Neuronal stem cell (in vitro differentiated cells): ENCODE measurements at regions not wholly inside any gene's neighbourhood (a gene's known extent, or its start where the extent isn't known, plus 50 kb on each side); places are given as distances from the start of the nearest gene placed in this dataset.

Experiments
- DNase-seq: peaks from one replicate; pipeline ENCODE4 v3.0.0-alpha.2; 2013; ENCODE audit warnings: low spot score
- H2AFZ ChIP-seq: one replicate; pipeline ENCODE4 v1.6.1; 2013; ENCODE audit warnings: mild to moderate bottlenecking, low read length, inconsistent platforms
- H2AK5ac ChIP-seq: 2 replicates; pipeline ENCODE4 v1.6.1; 2013; ENCODE audit warnings: low read depth, mild to moderate bottlenecking, inconsistent platforms, low read length, moderate library complexity, mixed read lengths
- H2BK120ac ChIP-seq: 2 replicates; pipeline ENCODE4 v1.6.1; 2013; ENCODE audit warnings: low read depth, mild to moderate bottlenecking, inconsistent platforms, low read length, moderate library complexity, mixed read lengths
- H2BK12ac ChIP-seq: one replicate; pipeline ENCODE4 v1.6.1; 2013; ENCODE audit warnings: low read length, inconsistent platforms
- H2BK15ac ChIP-seq: 2 replicates; pipeline ENCODE4 v1.6.1; 2013; ENCODE audit warnings: mild to moderate bottlenecking, low read length, inconsistent platforms, mixed read lengths
- H2BK5ac ChIP-seq: one replicate; pipeline ENCODE4 v1.6.1; 2013; ENCODE audit warnings: inconsistent platforms, mild to moderate bottlenecking, low read length, moderate library complexity
- H3K14ac ChIP-seq: one replicate; pipeline ENCODE4 v1.6.1; 2013; ENCODE audit warnings: low read length, inconsistent platforms
- H3K18ac ChIP-seq: 2 replicates; pipeline ENCODE4 v1.6.1; 2013; ENCODE audit warnings: low read length, inconsistent platforms
- H3K23ac ChIP-seq: 2 replicates; pipeline ENCODE4 v1.6.1; 2013; ENCODE audit warnings: low read depth, mild to moderate bottlenecking, mixed read lengths, low read length, inconsistent platforms; ENCODE audit not compliant: poor library complexity
- H3K27ac ChIP-seq: replicated peaks from 3 replicates; pipeline ENCODE4 v1.5.1; 2013; ENCODE audit warnings: low read length, inconsistent platforms
- H3K27me3 ChIP-seq, 3 experiments: 2 replicates each; pipeline ENCODE4 v1.6.1; 2013; ENCODE audit warnings: low read length in 3 of 3, mild to moderate bottlenecking in 2 of 3, inconsistent platforms in 1 of 3, low read depth in 1 of 3, mixed read lengths in 1 of 3, moderate library complexity in 1 of 3; ENCODE audit not compliant: control insufficient read depth in 3 of 3, insufficient read depth in 3 of 3
- H3K36me3 ChIP-seq, 2 donors: replicated peaks in 1 of 2; 2 replicates each; pipeline ENCODE4 v1.6.1; 2013; ENCODE audit warnings: low read length in 2 of 2; ENCODE audit not compliant: control insufficient read depth in 2 of 2, insufficient read depth in 2 of 2
- H3K4ac ChIP-seq: 2 replicates; pipeline ENCODE4 v1.6.1; 2013; ENCODE audit warnings: inconsistent platforms, mild to moderate bottlenecking, low read length, moderate library complexity
- H3K4me1 ChIP-seq, 2 donors: 1 replicate in 1 of 2; 2 replicates in 1 of 2; pipeline ENCODE4 v1.6.1; 2013; ENCODE audit warnings: low read length in 2 of 2, low read depth in 1 of 2; ENCODE audit not compliant: control insufficient read depth in 2 of 2, insufficient read depth in 1 of 2
- H3K4me2 ChIP-seq: one replicate; pipeline ENCODE4 v1.6.1; 2013; ENCODE audit warnings: mild to moderate bottlenecking, low read length, inconsistent platforms; ENCODE audit not compliant: insufficient read depth, poor library complexity, severe bottlenecking
- H3K4me3 ChIP-seq, 2 donors: 2 replicates each; pipeline ENCODE4 v1.5.1; 2013; ENCODE audit warnings: low read length in 2 of 2, mild to moderate bottlenecking in 2 of 2, inconsistent platforms in 1 of 2, moderate library complexity in 1 of 2
- H3K79me1 ChIP-seq: one replicate; pipeline ENCODE4 v1.6.1; 2013; ENCODE audit warnings: low read depth, mild to moderate bottlenecking, inconsistent platforms, low read length, moderate library complexity
- H3K9ac ChIP-seq: one replicate; pipeline ENCODE4 v1.6.1; 2013; ENCODE audit warnings: mild to moderate bottlenecking, low read depth, low read length, inconsistent platforms; ENCODE audit not compliant: poor library complexity
- H3K9me3 ChIP-seq, 2 donors: replicated peaks in 1 of 2; 2 replicates each; pipeline versions ENCODE3 to v1.6.1; 2013; ENCODE audit warnings: low read length in 2 of 2, mild to moderate bottlenecking in 2 of 2, inconsistent platforms in 1 of 2, low read depth in 1 of 2, mixed read lengths in 1 of 2, moderate library complexity in 1 of 2; ENCODE audit not compliant: control insufficient read depth in 2 of 2, insufficient read depth in 1 of 2
- H4K8ac ChIP-seq: one replicate; pipeline ENCODE4 v1.6.1; 2013; ENCODE audit warnings: low read depth, mild to moderate bottlenecking, inconsistent platforms, low read length, moderate library complexity
- H4K91ac ChIP-seq: one replicate; pipeline ENCODE4 v1.6.1; 2013; ENCODE audit warnings: low read length, low read depth, mild to moderate bottlenecking, inconsistent platforms; ENCODE audit not compliant: poor library complexity
- WGBS, 2 donors: extraction: QIAGEN DNeasy Blood & Tissue Kit; methylation state at CpG; one replicate each; pipeline ENCODE4 v1.1.7; 2013; ENCODE audit warnings: missing lambda C conversion rate in 2 of 2, mixed read lengths in 1 of 2; ENCODE audit not compliant: insufficient read length in 2 of 2, insufficient replicate concordance in 1 of 2; ENCODE audit errors: extremely low coverage in 2 of 2; 5-methylcytosine and 5-hydroxymethylcytosine counted together

DNA sequence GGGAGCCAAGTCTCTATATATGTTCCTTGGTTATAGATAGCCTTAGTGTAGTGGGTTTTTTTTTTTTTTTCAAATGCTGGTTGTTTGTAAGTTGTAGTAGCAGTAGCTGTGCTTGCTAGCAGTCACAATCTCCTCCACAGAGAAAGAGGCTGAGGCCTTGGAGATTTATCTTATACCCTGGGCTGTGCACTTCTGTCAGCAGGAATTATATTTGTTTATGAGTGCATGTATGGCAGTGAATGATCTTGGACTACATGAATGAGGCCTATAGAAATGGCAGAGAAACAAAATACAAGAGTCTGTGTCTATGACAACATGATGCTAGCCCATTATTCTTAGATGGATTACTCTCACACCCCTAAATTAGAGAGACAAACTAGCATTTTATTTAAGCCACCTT lies 1674.2 kb upstream of the ADGRL3 start:
- Histone ChIP-seq H3K36me3 (no peaks in the 10 kb centered on the region), H4K8ac (no peak overlapping the region), H2AFZ (no peak overlapping the region), H3K27me3 (no peaks in the 10 kb centered on the region), H3K9me3 (no peaks in the 10 kb centered on the region), H3K4me1 (peaks cover 0 to 2% of the 10 kb centered on the region in 2 donors), H3K23ac (no peak overlapping the region), H3K14ac (no peak overlapping the region), H3K4ac (no peak overlapping the region), H2BK5ac (no peak overlapping the region), H3K4me3 (no peak overlapping the region), H2BK120ac (no peak overlapping the region), H2BK15ac (no peak overlapping the region), H2AK5ac (no peak overlapping the region), H3K4me2 (no peak overlapping the region), H4K91ac (no peak overlapping the region), H3K27ac (no peak overlapping the region), H2BK12ac (no peak overlapping the region), H3K79me1 (no peaks in the 10 kb centered on the region), H3K18ac (no peak overlapping the region), H3K9ac (no peak overlapping the region)
- no peak for DNase-seq

DNA sequence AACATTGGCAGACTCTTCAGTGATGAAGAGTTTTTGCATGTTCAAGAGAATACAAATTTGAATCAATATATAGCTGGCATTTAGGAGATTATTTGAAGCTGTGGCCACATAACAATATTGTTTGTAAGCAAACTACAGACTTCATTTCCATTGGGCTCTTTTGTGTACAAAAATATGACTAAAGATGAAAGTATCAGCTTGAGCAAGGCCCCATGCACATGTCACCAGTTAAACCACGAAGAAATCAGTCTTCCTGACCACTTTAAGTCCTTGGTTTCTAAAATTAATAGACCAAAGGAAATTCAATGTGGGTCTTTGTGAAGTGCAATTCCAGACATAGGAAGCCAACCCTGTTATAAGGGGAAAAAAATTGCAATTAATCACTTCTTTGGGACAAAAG lies 1664.6 kb upstream of the ADGRL3 start:
- no peak overlapping the region for H2BK12ac ChIP-seq
- H2AFZ ChIP-seq = no peak overlapping the region
- H3K27me3 ChIP-seq = no peaks in the 10 kb centered on the region
- no peaks in the 10 kb centered on the region for H3K36me3 ChIP-seq
- no peak overlapping the region for H3K4me2 ChIP-seq
- H3K14ac ChIP-seq = no peak overlapping the region
- H3K79me1 ChIP-seq = no peaks in the 10 kb centered on the region
- no peak overlapping the region for H2BK15ac ChIP-seq
- no peak overlapping the region for H3K4ac ChIP-seq
- H3K23ac ChIP-seq = no peak overlapping the region
- H4K91ac ChIP-seq = no peak overlapping the region
- no peak for DNase-seq
- no peak overlapping the region for H4K8ac ChIP-seq
- H3K9ac ChIP-seq = no peak overlapping the region
- H2BK5ac ChIP-seq = no peak overlapping the region
- H3K4me3 ChIP-seq = no peak overlapping the region
- H3K18ac ChIP-seq = no peak overlapping the region
- H3K9me3 ChIP-seq = no peaks in the 10 kb centered on the region
- no peak overlapping the region for H2AK5ac ChIP-seq
- H3K27ac ChIP-seq = no peak overlapping the region
- WGBS, 2 donors = no CpG with 5 or more reads among the region's 1 CpG
- H3K4me1 ChIP-seq = no peaks in the 10 kb centered on the region
- H2BK120ac ChIP-seq = no peak overlapping the region

DNA sequence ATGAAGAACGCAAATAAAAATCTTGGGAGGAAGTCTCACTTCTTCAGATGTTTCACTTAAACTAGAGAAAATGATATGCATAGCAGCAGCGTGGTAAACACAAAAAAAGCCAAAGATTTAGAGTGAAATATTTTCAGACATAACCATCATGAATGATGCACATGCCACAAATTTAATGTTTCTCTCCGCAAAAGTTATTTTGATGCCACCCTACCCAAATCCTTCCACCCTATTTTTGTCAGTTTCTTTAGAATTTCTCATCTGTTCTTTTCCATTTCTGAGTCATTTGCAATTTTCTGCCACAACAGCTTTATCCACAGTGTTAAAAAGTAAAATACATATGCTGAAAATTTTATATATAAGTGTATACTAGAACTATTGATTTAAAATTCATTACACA lies 1663.7 kb upstream of the ADGRL3 start:
- H3K14ac ChIP-seq = no peak overlapping the region
- no peaks in the 10 kb centered on the region for H3K27me3 ChIP-seq
- no peak overlapping the region for H3K4me3 ChIP-seq
- H4K8ac ChIP-seq = no peak overlapping the region
- no CpG with 5 or more reads among the region's 3 CpGs for WGBS, 2 donors
- no peak overlapping the region for H2BK5ac ChIP-seq
- H3K9ac ChIP-seq = no peak overlapping the region
- H3K4me2 ChIP-seq = no peak overlapping the region
- no peak overlapping the region for H2BK15ac ChIP-seq
- no peaks in the 10 kb centered on the region for H3K9me3 ChIP-seq
- H3K18ac ChIP-seq = no peak overlapping the region
- no peak overlapping the region for H3K27ac ChIP-seq
- no peak overlapping the region for H3K4ac ChIP-seq
- H2BK12ac ChIP-seq = no peak overlapping the region
- no peak overlapping the region for H2AK5ac ChIP-seq
- no peaks in the 10 kb centered on the region for H3K4me1 ChIP-seq
- H2BK120ac ChIP-seq = no peak overlapping the region
- no peak overlapping the region for H3K23ac ChIP-seq
- H3K36me3 ChIP-seq = no peaks in the 10 kb centered on the region
- no peak overlapping the region for H4K91ac ChIP-seq
- H3K79me1 ChIP-seq = no peaks in the 10 kb centered on the region
- DNase-seq = no peak
- no peak overlapping the region for H2AFZ ChIP-seq

DNA sequence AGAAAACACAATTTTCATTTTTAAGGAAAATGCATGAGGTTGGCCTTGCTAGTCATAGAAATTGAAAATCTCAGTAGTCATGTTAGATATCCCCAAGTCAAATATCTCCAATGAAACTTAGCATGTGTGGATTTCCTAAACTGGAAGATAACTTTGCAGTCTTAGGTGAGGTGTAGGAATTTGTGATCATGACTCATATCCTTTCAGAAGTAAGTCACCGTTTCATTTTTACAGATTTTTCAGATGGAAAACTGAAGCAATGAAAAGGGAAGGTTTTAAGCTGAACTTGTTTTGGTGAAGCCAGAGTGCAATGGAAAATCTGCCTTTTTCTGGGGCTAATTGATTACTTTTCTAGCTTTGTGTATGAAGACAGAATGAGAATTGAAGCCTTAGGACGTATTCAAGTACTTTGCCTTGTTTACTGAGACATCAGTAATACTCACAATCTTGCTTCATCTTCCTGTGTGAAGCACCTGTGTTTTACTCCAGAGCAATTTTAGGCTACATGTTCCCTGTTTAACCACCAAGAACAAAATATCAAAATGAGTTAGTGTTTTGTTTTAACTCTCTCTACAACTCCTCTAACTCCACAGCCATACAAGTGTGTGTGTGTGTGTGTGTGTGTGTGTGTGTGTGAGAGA lies 1662.8 kb upstream of the ADGRL3 start:
- no peak overlapping the region for H4K91ac ChIP-seq
- no peaks in the 10 kb centered on the region for H3K27me3 ChIP-seq
- no peak overlapping the region for H4K8ac ChIP-seq
- no peak overlapping the region for H2BK12ac ChIP-seq
- H3K4me2 ChIP-seq = no peak overlapping the region
- H3K9ac ChIP-seq = no peak overlapping the region
- no peak overlapping the region for H2AFZ ChIP-seq
- no peak overlapping the region for H3K18ac ChIP-seq
- no peak overlapping the region for H3K4me3 ChIP-seq
- no peak overlapping the region for H2AK5ac ChIP-seq
- DNase-seq = no peak
- no peak overlapping the region for H3K27ac ChIP-seq
- H3K14ac ChIP-seq = no peak overlapping the region
- no peak overlapping the region for H3K23ac ChIP-seq
- no peak overlapping the region for H2BK120ac ChIP-seq
- no peaks in the 10 kb centered on the region for H3K79me1 ChIP-seq
- H3K4me1 ChIP-seq = no peaks in the 10 kb centered on the region
- H2BK15ac ChIP-seq = no peak overlapping the region
- no peak overlapping the region for H2BK5ac ChIP-seq
- no peaks in the 10 kb centered on the region for H3K9me3 ChIP-seq
- H3K36me3 ChIP-seq = no peaks in the 10 kb centered on the region
- no peak overlapping the region for H3K4ac ChIP-seq
- WGBS, 2 donors = no CpG with 5 or more reads among the region's 2 CpGs
